Uterus (tissue), 3 donors: ENCODE measurements at regions not wholly inside any gene's neighbourhood (a gene's known extent, or its start where the extent isn't known, plus 50 kb on each side); places are given as distances from the start of the nearest gene placed in this dataset.

ENCODE experiments used
- DNase-seq, 2 donors: peaks; one replicate each; pipeline ENCODE4 v3.0.0-alpha.2; 2019 to 2020
- H3K27ac ChIP-seq, 2 donors: fragments of 200-600 bp; sonication (generic); 1 replicate in 1 of 2; 2 replicates in 1 of 2; pipeline ENCODE4 v1.5.1; 2016 to 2018
- H3K27me3 ChIP-seq, 2 donors: fragments of 200-600 bp; sonication (generic); one replicate each; pipeline ENCODE4 v1.5.1; 2018 to 2019; ENCODE audit warnings: control low read depth in 1 of 2
- H3K36me3 ChIP-seq, 2 donors: fragments of 200-600 bp; sonication (generic); one replicate each; pipeline ENCODE4 v1.5.1; 2019; ENCODE audit warnings: control low read depth in 1 of 2
- H3K4me1 ChIP-seq, 2 donors: fragments of 200-600 bp; sonication (generic); one replicate each; pipeline ENCODE4 v1.5.1; 2018 to 2019; ENCODE audit warnings: control low read depth in 1 of 2
- H3K4me3 ChIP-seq, 2 donors: fragments of 200-600 bp; sonication (generic); 1 replicate in 1 of 2; 2 replicates in 1 of 2; pipeline ENCODE4 v1.5.1; 2018 to 2019; ENCODE audit warnings: mild to moderate bottlenecking in 1 of 2
- H3K9me3 ChIP-seq, 2 donors: fragments of 200-600 bp; sonication (generic); one replicate each; pipeline ENCODE4 v1.5.1; 2019; ENCODE audit warnings: control low read depth in 1 of 2
- POLR2A ChIP-seq, 2 donors: fragments of 450-650 bp; IDR thresholded peaks; one replicate each; pipeline ENCODE4 v1.6.1; 2016; ENCODE audit warnings: antibody characterized with exemption in 2 of 2, mild to moderate bottlenecking in 1 of 2, moderate library complexity in 1 of 2
- intact Hi-C: fragments of 100-400 bp; cut with DNase I; formaldehyde crosslinking; loops from one replicate; pipeline ENCODE4 v1.15.1; 2023; ENCODE audit warnings: low total_unique reads
- TF ChIP-seq, protein P1 (sequence below), 4 experiments: fragments of 200-600 bp in 2 of 4; fragments of 450-650 bp in 2 of 4; sonication (generic) in 2 of 4; IDR thresholded peaks; one replicate each; pipeline ENCODE4 v1.5.1; 2016 to 2019; ENCODE audit warnings: antibody characterized with exemption in 4 of 4, mild to moderate bottlenecking in 2 of 4, moderate library complexity in 1 of 4
- donor health status: DM: yes; HTN: yes; CAD: no.

DNA sequence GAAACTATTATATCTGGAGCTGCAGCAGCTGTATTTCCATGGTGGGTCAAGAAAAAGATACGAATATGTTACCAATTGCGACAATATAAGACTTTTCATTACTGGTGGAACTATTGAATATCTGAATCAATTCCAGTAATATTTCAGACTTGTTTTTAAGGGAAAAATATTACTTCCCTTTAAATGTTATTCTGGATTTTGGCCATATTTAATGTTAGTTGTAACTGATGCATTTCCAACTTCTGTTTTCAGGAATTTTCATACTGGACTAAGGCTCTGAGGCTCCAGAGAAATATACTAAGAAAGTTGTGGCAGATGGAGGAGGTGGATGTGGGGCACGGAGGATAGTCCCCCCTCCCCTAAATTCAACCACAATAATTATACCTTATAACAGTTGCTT is 555.2 kb upstream of the SETBP1 start:
- DNase-seq: no peak
- H3K27ac ChIP-seq: no peak overlapping the region
- no peaks in the 10 kb centered on the region for H3K4me1 ChIP-seq
- H3K36me3 ChIP-seq: no peaks in the 10 kb centered on the region
- H3K4me3 ChIP-seq: no peak overlapping the region
- intact Hi-C loops: no loop called here
- TF ChIP-seq, protein P1, sequence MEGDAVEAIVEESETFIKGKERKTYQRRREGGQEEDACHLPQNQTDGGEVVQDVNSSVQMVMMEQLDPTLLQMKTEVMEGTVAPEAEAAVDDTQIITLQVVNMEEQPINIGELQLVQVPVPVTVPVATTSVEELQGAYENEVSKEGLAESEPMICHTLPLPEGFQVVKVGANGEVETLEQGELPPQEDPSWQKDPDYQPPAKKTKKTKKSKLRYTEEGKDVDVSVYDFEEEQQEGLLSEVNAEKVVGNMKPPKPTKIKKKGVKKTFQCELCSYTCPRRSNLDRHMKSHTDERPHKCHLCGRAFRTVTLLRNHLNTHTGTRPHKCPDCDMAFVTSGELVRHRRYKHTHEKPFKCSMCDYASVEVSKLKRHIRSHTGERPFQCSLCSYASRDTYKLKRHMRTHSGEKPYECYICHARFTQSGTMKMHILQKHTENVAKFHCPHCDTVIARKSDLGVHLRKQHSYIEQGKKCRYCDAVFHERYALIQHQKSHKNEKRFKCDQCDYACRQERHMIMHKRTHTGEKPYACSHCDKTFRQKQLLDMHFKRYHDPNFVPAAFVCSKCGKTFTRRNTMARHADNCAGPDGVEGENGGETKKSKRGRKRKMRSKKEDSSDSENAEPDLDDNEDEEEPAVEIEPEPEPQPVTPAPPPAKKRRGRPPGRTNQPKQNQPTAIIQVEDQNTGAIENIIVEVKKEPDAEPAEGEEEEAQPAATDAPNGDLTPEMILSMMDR (IDR thresholded peaks at IDR 0.05): no peak
- no peak for TF ChIP-seq POLR2A (IDR thresholded peaks at IDR 0.05)
- H3K9me3 ChIP-seq: no peaks in the 10 kb centered on the region
- H3K27me3 ChIP-seq: no peaks in the 10 kb centered on the region

DNA sequence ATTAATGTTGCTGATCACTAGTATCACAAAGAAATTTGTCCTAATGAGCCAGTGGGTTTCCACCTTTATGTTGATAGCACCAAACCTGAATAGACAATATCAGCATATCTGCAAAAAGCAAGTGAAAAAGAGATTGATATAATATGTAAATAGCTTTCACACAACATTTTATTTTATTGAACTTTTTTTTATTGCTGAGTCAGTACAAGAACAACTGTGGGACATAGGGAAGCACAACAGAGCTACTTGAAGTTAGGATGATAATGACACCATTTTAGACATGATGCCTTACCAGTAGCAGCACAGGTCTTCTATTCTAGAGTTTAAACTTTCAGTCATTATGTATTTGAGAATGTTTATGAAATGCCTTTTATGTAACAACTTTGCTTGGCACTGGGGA is 554.1 kb upstream of the SETBP1 start:
- no peak overlapping the region for H3K4me3 ChIP-seq
- intact Hi-C loops: no loop called here
- H3K4me1 ChIP-seq: no peaks in the 10 kb centered on the region
- DNase-seq: no peak
- no peak overlapping the region for H3K27ac ChIP-seq
- no peaks in the 10 kb centered on the region for H3K9me3 ChIP-seq
- H3K36me3 ChIP-seq: no peaks in the 10 kb centered on the region
- H3K27me3 ChIP-seq: no peaks in the 10 kb centered on the region
- TF ChIP-seq, protein P1 (IDR thresholded peaks at IDR 0.05): no peak
- TF ChIP-seq POLR2A (IDR thresholded peaks at IDR 0.05): no peak

DNA sequence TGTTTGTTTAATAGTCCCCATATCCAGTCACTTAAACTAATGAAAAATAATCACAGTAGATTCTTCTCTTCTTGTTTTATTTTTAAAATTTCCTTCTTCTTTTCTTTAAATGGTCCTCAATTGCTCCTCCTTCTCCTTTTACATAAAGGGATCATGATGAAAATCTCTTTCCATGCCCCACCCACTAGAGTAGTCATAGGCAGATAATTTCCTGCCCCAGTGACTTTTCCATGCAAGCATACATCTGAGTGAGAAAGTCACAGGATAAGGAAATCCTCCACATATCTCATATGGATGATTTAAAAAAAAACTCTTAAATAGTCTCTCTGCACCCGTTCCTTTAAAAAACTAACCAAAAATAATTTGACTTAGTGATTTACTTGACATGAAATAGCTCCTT is 552.3 kb upstream of the SETBP1 start:
- Histone ChIP-seq H3K4me1 (no peaks in the 10 kb centered on the region), H3K27me3 (no peaks in the 10 kb centered on the region), H3K27ac (no peak overlapping the region), H3K36me3 (no peaks in the 10 kb centered on the region), H3K4me3 (no peak overlapping the region), H3K9me3 (no peaks in the 10 kb centered on the region)
- intact Hi-C loops: no loop called here
- TF ChIP-seq, protein P1 (IDR thresholded peaks at IDR 0.05): no peak
- TF ChIP-seq POLR2A (IDR thresholded peaks at IDR 0.05): no peak
- no peak for DNase-seq

DNA sequence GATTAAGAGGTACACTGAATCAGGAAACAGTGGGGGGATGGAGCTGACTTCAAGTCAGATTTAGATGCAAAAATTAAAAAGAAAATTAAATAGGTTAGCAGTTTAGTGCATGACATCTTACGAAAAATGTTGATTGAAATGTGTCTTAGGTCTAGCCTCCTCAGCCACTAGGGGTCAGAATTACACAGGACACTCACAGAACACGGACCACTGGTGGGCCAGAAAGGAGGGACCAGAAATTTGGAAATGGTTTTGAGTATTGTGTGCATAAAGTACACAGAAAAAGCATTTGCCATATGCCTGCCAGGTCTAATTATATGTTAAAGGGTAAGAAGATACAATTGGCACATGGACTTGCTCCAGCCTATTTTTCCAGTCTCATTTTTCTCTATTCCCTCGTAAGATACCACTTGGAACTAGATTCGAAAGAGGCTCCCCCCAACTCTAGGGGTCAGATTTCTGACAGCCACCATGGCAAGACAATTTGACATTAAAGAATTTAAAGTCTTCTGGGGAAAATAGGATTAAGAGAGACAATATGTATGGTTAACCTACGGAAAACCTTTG is 550.2 kb upstream of the SETBP1 start:
- DNase-seq: no peak
- no peak overlapping the region for H3K27ac ChIP-seq
- no peaks in the 10 kb centered on the region for H3K9me3 ChIP-seq
- no peaks in the 10 kb centered on the region for H3K4me1 ChIP-seq
- H3K27me3 ChIP-seq: no peaks in the 10 kb centered on the region
- no peak for TF ChIP-seq POLR2A (IDR thresholded peaks at IDR 0.05)
- TF ChIP-seq, protein P1 (IDR thresholded peaks at IDR 0.05): peak; percentile 36 to 52 (median 45)
- no peaks in the 10 kb centered on the region for H3K36me3 ChIP-seq
- H3K4me3 ChIP-seq: no peak overlapping the region
- intact Hi-C loops: no loop called here

DNA sequence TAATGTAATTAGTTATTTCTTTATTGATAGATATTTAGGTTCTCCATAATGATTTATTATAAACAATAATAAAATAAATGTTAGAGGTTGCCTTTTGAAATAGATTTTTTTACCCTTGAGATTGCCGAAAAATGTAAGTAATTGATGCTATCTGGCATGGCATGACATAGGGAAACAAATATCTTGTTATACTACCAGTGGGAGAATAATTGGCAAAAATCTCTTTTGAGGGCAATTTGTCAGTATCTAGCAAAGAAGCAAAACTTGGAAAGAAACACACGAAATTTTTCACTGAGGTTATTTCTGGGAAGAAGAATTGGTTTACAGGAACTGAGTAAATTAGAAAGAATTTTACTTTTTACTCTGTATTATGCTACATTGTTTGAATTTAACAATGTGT is 547.2 kb upstream of the SETBP1 start:
- Histone ChIP-seq H3K4me3 (no peak overlapping the region), H3K9me3 (no peaks in the 10 kb centered on the region), H3K27me3 (no peaks in the 10 kb centered on the region), H3K27ac (no peak overlapping the region), H3K4me1 (no peaks in the 10 kb centered on the region), H3K36me3 (no peaks in the 10 kb centered on the region)
- no peak for DNase-seq
- no peak for TF ChIP-seq POLR2A (IDR thresholded peaks at IDR 0.05)
- TF ChIP-seq, protein P1 (IDR thresholded peaks at IDR 0.05): no peak
- intact Hi-C loops: no loop called here
